ENCODE measurements at regions not wholly inside any gene's neighbourhood (a gene's known extent, or its start where the extent isn't known, plus 50 kb on each side); places are given as distances from the start of the nearest gene placed in this dataset.
A peak's percentile ranks its signal among the peaks of the same experiment; 100 is the strongest.
"Not testable (repeated sequence)": the region's sequence is repeated elsewhere in the genome, so short reads cannot be mapped to it uniquely, and the experiment has no call there.

GRCh38 chr21:24514081-24514733, 1093.1 kb downstream of the MRPL39 start:
- Histone ChIP-seq H3K27me3 (ENCODE audit: low read depth) (no peaks in the 10 kb centered on the region), H3K4me1 (no peaks in the 10 kb centered on the region), H3K9me3 (no peaks in the 10 kb centered on the region), H3K4me3 (no peak overlapping the region), H3K36me3 (replicated peaks) (no peaks in the 10 kb centered on the region)
- peak in 1 of 2 experiments; percentile 28 for DNase-seq (ENCODE audit: low spot score in 2 of 2)
- in situ Hi-C loops (cut with MboI; ENCODE audit: low sequenced_read_pairs) = no loop called here

GRCh38 chr21:24509131-24509530, 1098.2 kb downstream of the MRPL39 start:
- Histone ChIP-seq H3K4me1 (no peaks in the 10 kb centered on the region), H3K4me3 (no peak overlapping the region), H3K36me3 (replicated peaks) (no peaks in the 10 kb centered on the region), H3K27me3 (ENCODE audit: low read depth) (no peaks in the 10 kb centered on the region), H3K9me3 (no peaks in the 10 kb centered on the region)
- in situ Hi-C loops (cut with MboI; ENCODE audit: low sequenced_read_pairs) = no loop called here
- no peak for DNase-seq (ENCODE audit: low spot score in 2 of 2)

GRCh38 chr21:24486973-24487372, 1120.3 kb downstream of the MRPL39 start:
- in situ Hi-C loops (cut with MboI; ENCODE audit: low sequenced_read_pairs) = no loop called here
- no peaks in the 10 kb centered on the region for H3K4me1 ChIP-seq

GRCh38 chr21:24483361-24483760, 1123.9 kb downstream of the MRPL39 start:
- H3K36me3 ChIP-seq (replicated peaks); DNase-seq (ENCODE audit: low spot score in 2 of 2); H3K4me3 ChIP-seq; in situ Hi-C loops (cut with MboI; ENCODE audit: low sequenced_read_pairs); H3K4me1 ChIP-seq; H3K9me3 ChIP-seq; H3K27me3 ChIP-seq (ENCODE audit: low read depth): not testable (repeated sequence)

More at GRCh38 chr21:24486973-24487372, 1120.3 kb downstream of the MRPL39 start:
- no peak for DNase-seq (ENCODE audit: low spot score in 2 of 2)
- Histone ChIP-seq H3K4me3 (no peak overlapping the region), H3K27me3 (ENCODE audit: low read depth) (no peaks in the 10 kb centered on the region), H3K36me3 (replicated peaks) (no peaks in the 10 kb centered on the region), H3K9me3 (no peaks in the 10 kb centered on the region)

DNA sequence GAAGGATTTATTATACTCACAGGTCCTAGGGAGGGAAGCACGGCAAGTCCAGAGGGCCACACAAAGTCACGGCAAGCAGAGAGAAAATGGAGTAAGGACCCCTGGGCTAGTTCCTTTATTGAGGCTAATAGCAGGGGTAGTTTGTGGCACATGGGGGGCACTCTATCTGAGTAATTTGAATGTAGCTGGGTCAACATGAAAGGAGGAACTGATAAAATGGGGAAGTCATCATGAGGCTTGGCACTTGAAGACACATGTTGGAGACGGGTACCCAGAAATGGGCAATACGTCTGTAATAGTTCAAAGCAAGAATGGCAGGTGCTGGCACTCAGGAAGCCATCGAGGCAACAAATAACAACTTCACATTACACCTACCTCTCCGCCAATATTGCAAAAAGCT, 1136.4 kb downstream of the MRPL39 start:
- Histone ChIP-seq H3K9me3 (no peaks in the 10 kb centered on the region), H3K36me3 (replicated peaks) (no peaks in the 10 kb centered on the region), H3K27me3 (ENCODE audit: low read depth) (no peaks in the 10 kb centered on the region), H3K4me1 (no peaks in the 10 kb centered on the region), H3K4me3 (no peak overlapping the region)
- DNase-seq (ENCODE audit: low spot score in 2 of 2) = no peak
- in situ Hi-C loops (cut with MboI; ENCODE audit: low sequenced_read_pairs) = no loop called here

- DNase-seq (ENCODE audit: low spot score in 2 of 2) = no peak
- H3K9me3 ChIP-seq = no peaks in the 10 kb centered on the region
- no peak overlapping the region for H3K4me3 ChIP-seq
- in situ Hi-C loops (cut with MboI; ENCODE audit: low sequenced_read_pairs) = no loop called here
- H3K27me3 ChIP-seq (ENCODE audit: low read depth) = no peaks in the 10 kb centered on the region
- no peaks in the 10 kb centered on the region for H3K36me3 ChIP-seq (replicated peaks)
- no peaks in the 10 kb centered on the region; the same call in 1 of the 2 replicates for H3K4me1 ChIP-seq
These were observed 1150.9 kb downstream of the MRPL39 start for GRCh38 chr21:24456358-24456757.

DNA sequence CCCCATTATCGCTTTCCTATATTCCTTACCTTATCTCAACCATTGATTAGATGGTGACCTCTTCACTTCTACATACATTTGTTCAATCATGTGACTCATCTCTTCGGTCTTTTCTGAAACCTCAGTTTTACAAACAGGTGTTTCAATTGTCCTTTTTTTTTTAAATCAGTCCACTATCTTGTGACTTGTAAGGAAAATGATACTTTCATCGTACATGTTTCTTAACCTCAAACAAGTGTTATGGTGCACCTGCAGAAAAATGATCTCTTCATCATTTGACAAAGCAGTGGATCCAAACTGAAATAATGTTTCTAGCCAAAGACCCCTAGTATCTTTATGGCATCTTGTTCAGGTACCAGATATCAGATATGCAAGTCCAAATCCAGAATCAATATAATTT, 1157.2 kb downstream of the MRPL39 start:
- in situ Hi-C loops (cut with MboI; ENCODE audit: low sequenced_read_pairs) = no loop called here
- H3K4me1 ChIP-seq = peaks cover 3% of the 10 kb centered on the region; the same call in 1 of the 2 replicates

GRCh38 chr21:24445517-24445916, 1161.8 kb downstream of the MRPL39 start:
- Histone ChIP-seq H3K36me3 (replicated peaks) (no peaks in the 10 kb centered on the region), H3K4me1 (peaks cover 3% of the 10 kb centered on the region; the same call in 1 of the 2 replicates), H3K4me3 (no peak overlapping the region), H3K27me3 (ENCODE audit: low read depth) (no peaks in the 10 kb centered on the region), H3K9me3 (no peaks in the 10 kb centered on the region)
- DNase-seq (ENCODE audit: low spot score in 2 of 2) = no peak
- in situ Hi-C loops (cut with MboI; ENCODE audit: low sequenced_read_pairs) = no loop called here

More for the DNA sequence above, 1157.2 kb downstream of the MRPL39 start:
- Histone ChIP-seq H3K4me3 (no peak overlapping the region), H3K9me3 (no peaks in the 10 kb centered on the region), H3K27me3 (ENCODE audit: low read depth) (no peaks in the 10 kb centered on the region), H3K36me3 (replicated peaks) (no peaks in the 10 kb centered on the region)
- DNase-seq (ENCODE audit: low spot score in 2 of 2) = no peak

- no peaks in the 10 kb centered on the region for H3K27me3 ChIP-seq (ENCODE audit: low read depth)
- in situ Hi-C loops (cut with MboI; ENCODE audit: low sequenced_read_pairs) = no loop called here
- no peaks in the 10 kb centered on the region for H3K9me3 ChIP-seq
These were observed 1162.5 kb downstream of the MRPL39 start for GRCh38 chr21:24444736-24445135.

DNA sequence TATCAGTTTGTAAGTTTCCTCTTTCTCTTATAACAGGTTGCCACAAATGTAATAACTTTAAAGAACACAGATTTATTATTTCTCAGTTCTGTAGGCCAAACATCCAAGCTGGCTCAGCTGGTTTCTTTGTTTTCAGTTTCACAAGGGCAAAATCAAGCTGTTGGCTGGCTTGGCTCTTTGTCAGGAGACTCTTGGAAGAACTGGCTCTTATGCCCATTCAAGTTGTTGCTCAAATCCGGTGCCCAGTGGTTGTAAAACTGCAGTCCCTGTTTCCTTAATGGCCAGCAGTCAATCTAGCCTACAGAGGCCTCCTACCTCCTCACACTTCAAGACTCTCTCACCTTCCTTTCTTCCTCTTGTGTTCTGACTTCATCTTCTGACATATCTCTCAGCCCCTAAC, 1171.0 kb downstream of the MRPL39 start:
- H3K36me3 ChIP-seq (replicated peaks) = no peaks in the 10 kb centered on the region
- H3K4me3 ChIP-seq = no peak overlapping the region
- no peak for DNase-seq (ENCODE audit: low spot score in 2 of 2)
- H3K4me1 ChIP-seq = no peaks in the 10 kb centered on the region
- no peaks in the 10 kb centered on the region for H3K9me3 ChIP-seq
- H3K27me3 ChIP-seq (ENCODE audit: low read depth) = no peaks in the 10 kb centered on the region
- in situ Hi-C loops (cut with MboI; ENCODE audit: low sequenced_read_pairs) = no loop called here

More at GRCh38 chr21:24444736-24445135, 1162.5 kb downstream of the MRPL39 start:
- DNase-seq (ENCODE audit: low spot score in 2 of 2) = no peak
- Histone ChIP-seq H3K36me3 (replicated peaks) (no peaks in the 10 kb centered on the region), H3K4me3 (no peak overlapping the region), H3K4me1 (no peaks in the 10 kb centered on the region)

- Histone ChIP-seq H3K36me3 (replicated peaks) (no peaks in the 10 kb centered on the region), H3K27me3 (ENCODE audit: low read depth) (no peaks in the 10 kb centered on the region), H3K4me1 (peaks cover 4% of the 10 kb centered on the region), H3K9me3 (no peaks in the 10 kb centered on the region), H3K4me3 (no peak overlapping the region)
- no peak for DNase-seq (ENCODE audit: low spot score in 2 of 2)
- in situ Hi-C loops (cut with MboI; ENCODE audit: low sequenced_read_pairs) = no loop called here
These were observed 1178.6 kb downstream of the MRPL39 start for GRCh38 chr21:24428591-24429199.

DNA sequence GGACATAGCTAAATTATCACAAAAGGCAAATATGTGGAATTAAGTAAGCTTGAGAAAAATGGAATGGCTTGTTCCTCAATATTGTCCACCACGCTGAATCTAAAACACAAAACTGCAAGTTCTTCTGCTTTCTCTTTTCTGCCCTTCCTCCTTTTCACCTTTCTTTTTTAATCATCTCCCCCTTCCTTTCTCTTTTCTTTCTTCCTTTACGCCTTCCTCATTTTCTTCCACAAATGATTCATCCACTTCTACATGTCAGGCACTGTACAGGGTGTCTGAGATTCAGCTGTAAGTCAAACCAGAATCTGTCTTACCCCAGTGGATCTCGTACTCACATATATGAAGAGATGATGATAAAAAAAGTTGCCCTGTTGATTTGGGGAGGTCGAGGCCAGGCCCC, 1182.5 kb downstream of the MRPL39 start:
- Histone ChIP-seq H3K9me3 (peaks cover under 1% of the 10 kb centered on the region; the same call in 1 of the 2 replicates), H3K4me3 (no peak overlapping the region), H3K4me1 (peaks cover 21% of the 10 kb centered on the region), H3K36me3 (replicated peaks) (no peaks in the 10 kb centered on the region), H3K27me3 (ENCODE audit: low read depth) (no peaks in the 10 kb centered on the region)
- in situ Hi-C loops (cut with MboI; ENCODE audit: low sequenced_read_pairs) = no loop called here
- DNase-seq (ENCODE audit: low spot score in 2 of 2) = no peak

DNA sequence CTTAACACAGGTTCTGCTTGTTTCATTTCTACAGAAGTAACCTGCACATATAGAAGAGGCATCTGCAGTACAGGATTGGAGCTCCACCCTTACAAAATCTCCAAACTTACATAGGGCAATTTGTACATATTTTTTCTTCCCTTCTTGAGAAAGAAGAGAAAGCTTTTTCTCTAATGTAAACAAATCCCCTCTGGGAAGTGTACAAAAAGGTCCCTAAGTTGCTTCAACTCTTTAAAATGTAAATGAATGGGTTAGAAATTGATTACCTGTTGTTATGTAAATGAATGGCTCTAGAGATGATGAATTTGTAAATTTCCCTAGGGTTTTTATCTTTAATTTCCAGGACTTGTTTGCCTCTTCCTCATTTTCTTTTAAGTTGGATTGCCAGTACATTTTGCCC, 1183.7 kb downstream of the MRPL39 start:
- Histone ChIP-seq H3K9me3 (peaks cover 3% of the 10 kb centered on the region; the same call in 1 of the 2 replicates), H3K4me3 (no peak overlapping the region), H3K4me1 (peaks cover 21% of the 10 kb centered on the region), H3K27me3 (ENCODE audit: low read depth) (no peaks in the 10 kb centered on the region), H3K36me3 (replicated peaks) (no peaks in the 10 kb centered on the region)
- in situ Hi-C loops (cut with MboI; ENCODE audit: low sequenced_read_pairs) = no loop called here
- peak in 1 of 2 experiments; percentile 83 for DNase-seq (ENCODE audit: low spot score in 2 of 2)

DNA sequence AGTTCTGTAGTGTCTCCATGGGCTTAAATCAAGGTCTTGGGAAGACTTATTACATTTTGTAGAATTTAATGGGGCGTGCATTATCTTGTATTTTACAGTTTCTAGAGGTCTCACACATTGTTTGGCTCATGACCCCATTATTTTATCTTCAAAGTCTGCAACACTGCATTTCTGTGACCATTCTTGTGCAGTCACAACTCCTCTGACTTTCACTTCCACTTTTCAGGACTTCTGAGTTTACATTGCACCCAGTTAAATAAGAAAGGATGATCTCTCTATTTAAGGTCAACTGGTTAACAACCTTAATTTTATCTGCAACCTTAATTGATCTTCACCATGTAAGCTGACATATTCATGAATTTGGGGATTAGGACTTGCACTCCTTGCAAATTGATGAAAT, 1186.6 kb downstream of the MRPL39 start:
- Histone ChIP-seq H3K36me3 (replicated peaks) (no peaks in the 10 kb centered on the region), H3K27me3 (ENCODE audit: low read depth) (no peaks in the 10 kb centered on the region), H3K9me3 (peaks cover 3% of the 10 kb centered on the region; the same call in 1 of the 2 replicates), H3K4me3 (no peak overlapping the region), H3K4me1 (peaks cover 21% of the 10 kb centered on the region)
- DNase-seq (ENCODE audit: low spot score in 2 of 2) = peak in 1 of 2 experiments; percentile 74
- in situ Hi-C loops (cut with MboI; ENCODE audit: low sequenced_read_pairs) = no loop called here
